Tibial artery (tissue), 4 donors: ENCODE measurements at regions not wholly inside any gene's neighbourhood (a gene's known extent, or its start where the extent isn't known, plus 50 kb on each side); places are given as distances from the start of the nearest gene placed in this dataset.

Experiments used
- DNase-seq, 2 donors: peaks; one replicate each; pipeline ENCODE4 v3.0.0-alpha.2; 2019
- H3K27ac ChIP-seq, 2 donors: fragments of 200-600 bp; sonication (generic) in 1 of 2; 1 replicate in 1 of 2; 2 replicates in 1 of 2; pipeline ENCODE4 v1.5.1; 2018 to 2019; ENCODE audit warnings: mild to moderate bottlenecking in 1 of 2
- H3K27me3 ChIP-seq, 2 donors: fragments of 200-600 bp; sonication (generic) in 1 of 2; one replicate each; pipeline versions ENCODE4 v1.5.1 to v1.6.0; 2016 to 2019
- H3K36me3 ChIP-seq, 3 donors: fragments of 200-600 bp; sonication (generic) in 2 of 3; one replicate each; pipeline ENCODE4 v1.5.1; 2016 to 2019; ENCODE audit warnings: mild to moderate bottlenecking in 2 of 3
- H3K4me1 ChIP-seq, 4 donors: fragments of 200-600 bp; sonication (generic) in 2 of 4; 1 replicate in 3 of 4; 2 replicates in 1 of 4; pipeline ENCODE4 v1.5.1; 2016 to 2019
- H3K4me3 ChIP-seq, 2 donors: fragments of 200-600 bp; sonication (generic) in 1 of 2; 1 replicate in 1 of 2; 2 replicates in 1 of 2; pipeline ENCODE4 v1.5.1; 2018 to 2019; ENCODE audit warnings: mild to moderate bottlenecking in 2 of 2
- H3K9me3 ChIP-seq, 3 donors: fragments of 200-600 bp; sonication (generic) in 1 of 3; one replicate each; pipeline ENCODE4 v1.5.1; 2016 to 2019
- CTCF ChIP-seq, 2 experiments: fragments of 200-600 bp in 1 of 2; fragments of 450-650 bp in 1 of 2; IDR thresholded peaks; one replicate each; pipeline ENCODE4 v1.5.1; 2017 to 2019; ENCODE audit warnings: antibody characterized with exemption in 2 of 2, mild to moderate bottlenecking in 1 of 2, moderate library complexity in 1 of 2
- intact Hi-C: fragments of 100-400 bp; cut with DNase I; formaldehyde crosslinking; loops from one replicate; pipeline ENCODE4 v1.15.0; 2023; ENCODE audit warnings: low total_unique reads

DNA sequence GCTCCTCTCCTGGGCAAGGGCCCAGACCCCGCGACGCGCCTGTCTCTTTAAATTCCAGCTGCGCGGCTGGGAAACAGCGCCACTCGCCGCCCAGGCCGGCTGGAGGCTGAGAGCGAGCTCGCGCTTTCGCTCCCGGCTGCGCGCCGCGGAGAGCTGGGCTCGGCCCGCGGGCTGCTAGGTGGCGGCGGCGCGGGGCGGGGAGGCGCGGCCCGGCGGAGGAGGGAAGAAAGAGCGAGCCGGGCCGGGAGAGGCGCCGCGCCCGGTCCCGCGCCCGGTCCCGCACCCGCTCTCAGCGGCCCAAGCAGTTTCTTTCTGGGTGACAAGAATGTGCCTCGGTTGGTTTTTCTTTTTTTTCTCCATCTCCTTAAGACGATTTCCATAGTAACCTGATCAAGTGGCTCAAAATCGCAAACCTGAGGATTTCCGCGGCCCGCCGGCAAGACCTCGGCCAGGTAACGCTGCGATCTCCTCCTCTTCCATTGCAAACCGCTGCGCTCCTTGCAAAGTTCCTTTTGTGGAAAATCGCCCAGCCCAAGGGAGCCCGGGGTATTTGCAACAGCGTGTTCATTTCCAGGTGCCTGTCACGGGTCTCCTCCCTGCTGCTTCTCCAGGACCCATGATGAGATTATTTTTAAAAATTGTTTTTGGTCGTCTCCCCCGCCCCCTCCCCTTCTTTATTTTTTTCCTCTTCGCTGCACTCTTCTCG, 259.5 kb upstream of the E2F7 start:
- no peak overlapping the region for H3K27ac ChIP-seq
- no peak for TF ChIP-seq CTCF (IDR thresholded peaks at IDR 0.05)
- DNase-seq: peak; percentile 35 to 67
- intact Hi-C loops: no loop called here
- H3K36me3 ChIP-seq: no peaks in the 10 kb centered on the region
- H3K9me3 ChIP-seq: no peaks in the 10 kb centered on the region
- peak overlapping the region; percentile 49 to 57 for H3K4me3 ChIP-seq
- peaks cover 0 to 18% (median 9%) of the 10 kb centered on the region in 4 donors for H3K4me1 ChIP-seq
- peaks cover 0 to 29% of the 10 kb centered on the region in 2 donors for H3K27me3 ChIP-seq

DNA sequence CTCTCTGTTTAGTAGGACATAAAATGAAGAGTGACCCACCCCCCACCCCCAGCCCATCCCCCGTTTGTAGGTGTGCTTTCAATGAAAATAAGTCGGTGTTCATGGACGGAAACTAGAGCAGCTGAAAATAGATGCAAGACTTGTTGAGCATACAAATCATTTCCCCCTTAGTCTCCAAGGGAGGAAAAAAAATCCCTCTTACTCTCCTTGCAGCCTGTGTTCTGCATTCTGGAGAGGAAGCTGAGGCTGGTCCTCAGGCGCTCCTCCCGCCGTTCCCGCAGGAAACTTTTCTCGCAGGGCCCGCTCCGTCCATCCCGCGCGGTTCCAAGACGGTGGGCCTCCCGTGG, 259.0 kb upstream of the E2F7 start:
- intact Hi-C loops: no loop called here
- Histone ChIP-seq H3K4me3 (peak overlapping the region; percentile 49 to 57), H3K9me3 (no peaks in the 10 kb centered on the region), H3K36me3 (no peaks in the 10 kb centered on the region), H3K4me1 (peaks cover 0 to 18% (median 9%) of the 10 kb centered on the region in 4 donors), H3K27me3 (peaks cover 0 to 29% of the 10 kb centered on the region in 2 donors), H3K27ac (no peak overlapping the region)
- DNase-seq: no peak
- TF ChIP-seq CTCF (IDR thresholded peaks at IDR 0.05): no peak

DNA sequence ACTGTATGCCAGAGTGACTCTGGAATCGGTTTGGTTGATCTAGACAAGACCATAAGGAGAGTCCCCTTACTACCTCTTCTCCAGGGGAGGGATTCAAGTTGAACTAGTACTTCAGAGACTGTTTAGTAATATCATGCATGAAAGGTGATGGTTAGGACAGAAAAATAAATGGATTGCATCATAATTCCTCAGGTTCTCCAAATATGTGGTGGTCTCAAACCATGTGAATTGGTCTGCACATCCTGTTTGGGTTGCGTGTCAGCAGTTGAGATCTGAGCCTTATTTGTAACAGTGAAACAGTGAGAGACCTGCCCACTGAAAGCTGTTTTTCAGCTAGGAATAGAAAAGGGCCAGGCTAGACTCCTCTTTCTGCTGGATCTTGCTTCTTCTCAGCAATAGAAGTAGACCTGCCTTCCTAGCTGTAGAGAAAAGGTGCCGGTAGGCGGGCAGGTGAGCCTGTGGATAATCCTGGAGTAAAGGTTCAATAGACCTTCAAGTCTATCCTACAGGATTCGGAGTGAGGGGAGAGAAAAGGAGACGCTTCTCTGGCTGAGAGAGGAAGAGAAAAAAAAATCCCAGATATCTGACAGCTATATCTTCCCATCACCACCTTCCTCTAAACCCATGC, 258.5 kb upstream of the E2F7 start:
- no peak for DNase-seq
- intact Hi-C loops: no loop called here
- Histone ChIP-seq H3K4me3 (peak overlapping the region in 1 of 2 donors; percentile 49), H3K4me1 (peaks cover 0 to 18% (median 9%) of the 10 kb centered on the region in 4 donors), H3K27me3 (peaks cover 0 to 29% of the 10 kb centered on the region in 2 donors), H3K36me3 (no peaks in the 10 kb centered on the region), H3K9me3 (no peaks in the 10 kb centered on the region), H3K27ac (no peak overlapping the region)
- no peak for TF ChIP-seq CTCF (IDR thresholded peaks at IDR 0.05)

- peaks cover 0 to 15% of the 10 kb centered on the region in 2 donors for H3K27me3 ChIP-seq
- intact Hi-C loops: no loop called here
- no peaks in the 10 kb centered on the region for H3K36me3 ChIP-seq
- TF ChIP-seq CTCF (IDR thresholded peaks at IDR 0.05): no peak
- DNase-seq: no peak
- H3K27ac ChIP-seq: no peak overlapping the region
- no peaks in the 10 kb centered on the region for H3K9me3 ChIP-seq
- no peak overlapping the region for H3K4me3 ChIP-seq
- H3K4me1 ChIP-seq: peaks cover 0 to 3% (median under 1%) of the 10 kb centered on the region in 4 donors
Measured at GRCh38 chr12:77319166-77319565, 253.8 kb upstream of the E2F7 start.

GRCh38 chr12:77315407-77315806, 250.0 kb upstream of the E2F7 start:
- no peaks in the 10 kb centered on the region for H3K9me3 ChIP-seq
- no peaks in the 10 kb centered on the region for H3K4me1 ChIP-seq
- no peak overlapping the region for H3K4me3 ChIP-seq
- no peaks in the 10 kb centered on the region for H3K27me3 ChIP-seq
- no peak for DNase-seq
- H3K36me3 ChIP-seq: no peaks in the 10 kb centered on the region
- intact Hi-C loops: no loop called here
- no peak for TF ChIP-seq CTCF (IDR thresholded peaks at IDR 0.05)
- H3K27ac ChIP-seq: no peak overlapping the region
